ENCODE measurements at regions not wholly inside any gene's neighbourhood (a gene's known extent, or its start where the extent isn't known, plus 50 kb on each side); places are given as distances from the start of the nearest gene placed in this dataset.

GRCh38 chr1:56300836-56301235, 278.5 kb downstream of the PLPP3 start:
- TF ChIP-seq, protein P1, sequence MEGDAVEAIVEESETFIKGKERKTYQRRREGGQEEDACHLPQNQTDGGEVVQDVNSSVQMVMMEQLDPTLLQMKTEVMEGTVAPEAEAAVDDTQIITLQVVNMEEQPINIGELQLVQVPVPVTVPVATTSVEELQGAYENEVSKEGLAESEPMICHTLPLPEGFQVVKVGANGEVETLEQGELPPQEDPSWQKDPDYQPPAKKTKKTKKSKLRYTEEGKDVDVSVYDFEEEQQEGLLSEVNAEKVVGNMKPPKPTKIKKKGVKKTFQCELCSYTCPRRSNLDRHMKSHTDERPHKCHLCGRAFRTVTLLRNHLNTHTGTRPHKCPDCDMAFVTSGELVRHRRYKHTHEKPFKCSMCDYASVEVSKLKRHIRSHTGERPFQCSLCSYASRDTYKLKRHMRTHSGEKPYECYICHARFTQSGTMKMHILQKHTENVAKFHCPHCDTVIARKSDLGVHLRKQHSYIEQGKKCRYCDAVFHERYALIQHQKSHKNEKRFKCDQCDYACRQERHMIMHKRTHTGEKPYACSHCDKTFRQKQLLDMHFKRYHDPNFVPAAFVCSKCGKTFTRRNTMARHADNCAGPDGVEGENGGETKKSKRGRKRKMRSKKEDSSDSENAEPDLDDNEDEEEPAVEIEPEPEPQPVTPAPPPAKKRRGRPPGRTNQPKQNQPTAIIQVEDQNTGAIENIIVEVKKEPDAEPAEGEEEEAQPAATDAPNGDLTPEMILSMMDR (IDR thresholded peaks at IDR 0.05) = no peak
- no peak for TF ChIP-seq POLR2AphosphoS5 (IDR thresholded peaks at IDR 0.05)
- TF ChIP-seq POLR2A (IDR thresholded peaks at IDR 0.05) = no peak

All from prostate gland (tissue), 2 donors.